GM18870 (cell line): ENCODE measurements at regions not wholly inside any gene's neighbourhood (a gene's known extent, or its start where the extent isn't known, plus 50 kb on each side); places are given as distances from the start of the nearest gene placed in this dataset.
"Not testable (repeated sequence)": the region's sequence is repeated elsewhere in the genome, so short reads cannot be mapped to it uniquely, and the experiment has no call there.

Source experiments
- ATAC-seq: cut with Tn5 transposase; IDR thresholded peaks from one replicate; pipeline ENCODE4 v1.9.1; 2021; ENCODE audit warnings: moderate library complexity; ENCODE audit not compliant: unreplicated experiment

GRCh38 chr7:115363916-115364315 lies 442.0 kb downstream of the MDFIC start:
- ATAC-seq = no peak

DNA sequence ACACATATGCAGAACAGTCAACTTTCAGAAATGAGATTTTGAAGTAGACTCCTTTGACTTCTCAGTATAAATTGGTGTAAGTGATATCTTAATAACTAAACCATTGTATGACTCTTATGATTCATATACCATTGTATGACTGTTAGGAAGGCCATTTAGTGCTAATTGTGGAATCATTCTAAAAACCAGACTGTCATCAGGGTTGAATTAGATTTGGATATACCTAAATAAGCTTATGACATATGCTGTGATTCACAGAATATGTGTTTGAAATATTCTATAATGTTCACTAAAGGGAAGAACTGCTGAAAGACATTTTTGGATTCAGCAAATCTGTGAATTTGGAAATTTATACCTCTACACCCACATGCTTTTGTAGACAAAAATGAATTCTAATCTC lies 438.1 kb downstream of the MDFIC start:
- ATAC-seq = no peak

DNA sequence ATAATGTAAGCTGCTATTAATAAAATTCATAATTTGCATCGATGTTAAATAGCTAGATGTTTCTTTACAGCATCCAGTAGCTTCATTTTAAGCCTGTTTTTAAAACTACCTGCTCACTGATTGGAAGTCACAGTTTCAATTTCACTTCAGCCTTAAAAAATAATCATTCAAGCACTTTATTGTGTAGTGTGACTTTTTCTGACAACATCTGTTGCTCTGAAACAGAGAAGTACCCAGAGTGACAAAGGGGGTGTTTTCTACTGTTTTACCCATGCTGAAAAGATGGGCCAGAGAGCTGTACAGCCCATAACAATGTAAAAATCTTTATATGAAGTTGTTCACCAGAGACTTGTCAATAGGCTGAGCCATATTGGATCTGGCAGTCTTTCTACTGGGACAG lies 437.2 kb downstream of the MDFIC start:
- ATAC-seq = no peak

GRCh38 chr7:115357703-115357999 lies 435.8 kb downstream of the MDFIC start:
- ATAC-seq = no peak

- ATAC-seq = no peak
Measured at GRCh38 chr7:115356999-115357702, 435.3 kb downstream of the MDFIC start.

GRCh38 chr7:115356139-115356746 lies 434.3 kb downstream of the MDFIC start:
- no peak for ATAC-seq

DNA sequence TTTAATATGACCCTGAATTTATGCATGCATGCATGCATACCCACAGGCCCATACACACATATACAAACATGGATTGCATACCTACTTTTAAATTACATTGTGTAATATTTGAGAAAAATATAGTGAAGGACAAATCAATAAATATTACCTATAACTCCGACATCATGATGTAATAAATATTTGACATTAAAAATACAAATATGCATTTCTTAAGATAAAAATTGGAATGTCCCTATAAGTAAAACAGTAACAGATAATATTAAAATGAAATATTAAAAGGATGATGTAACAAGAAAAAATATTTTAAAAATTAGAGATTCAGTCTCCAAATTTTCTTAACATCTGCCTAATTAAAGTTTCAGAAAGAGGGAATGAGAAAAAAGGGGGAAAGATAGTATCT lies 433.0 kb downstream of the MDFIC start:
- no peak for ATAC-seq

GRCh38 chr7:115352375-115352774 lies 430.5 kb downstream of the MDFIC start:
- ATAC-seq = no peak

GRCh38 chr7:115350764-115351163 lies 428.9 kb downstream of the MDFIC start:
- no peak for ATAC-seq

DNA sequence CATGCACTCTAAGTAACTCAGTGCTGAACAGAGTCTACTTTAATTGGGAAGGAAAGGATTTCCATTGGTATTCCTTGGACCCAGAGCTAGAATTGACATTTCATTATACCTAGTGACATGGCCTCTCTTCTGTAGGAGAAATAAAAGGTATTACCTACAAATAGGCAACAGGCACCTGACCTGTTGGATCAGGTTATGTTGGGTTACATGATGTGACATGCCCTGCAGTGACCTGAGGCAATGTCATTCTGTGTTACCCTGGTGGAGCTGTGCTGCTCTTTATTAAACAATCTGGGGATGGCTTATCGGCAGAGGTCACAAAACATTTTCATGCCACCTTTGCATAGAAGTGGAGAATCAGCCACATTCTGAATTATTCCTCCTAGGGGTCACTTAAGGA lies 427.7 kb downstream of the MDFIC start:
- ATAC-seq = no peak

GRCh38 chr7:115346685-115347084 lies 424.8 kb downstream of the MDFIC start:
- no peak for ATAC-seq

DNA sequence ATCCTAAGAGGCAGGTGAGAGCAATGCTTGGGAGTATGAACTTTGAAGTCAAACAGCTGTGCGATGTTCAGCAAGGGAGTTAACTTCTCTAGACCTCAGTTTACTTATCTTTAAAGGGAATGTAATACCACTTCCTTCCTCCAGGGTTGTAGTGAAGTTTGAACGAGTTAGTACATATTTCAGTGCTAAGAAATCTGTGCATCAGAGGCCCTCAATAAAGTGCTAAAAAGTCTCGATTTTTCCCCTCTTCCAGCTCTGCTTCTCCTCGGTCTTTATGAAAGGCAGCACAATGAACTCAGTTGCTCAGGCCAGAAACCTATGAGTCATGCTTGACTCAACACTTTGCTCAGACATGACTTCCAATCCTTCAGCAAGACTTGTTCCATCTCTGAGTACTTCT lies 418.9 kb downstream of the MDFIC start:
- peak; percentile 61 for ATAC-seq

- ATAC-seq = no peak
Measured at GRCh38 chr7:115338016-115338415, 416.1 kb downstream of the MDFIC start.

DNA sequence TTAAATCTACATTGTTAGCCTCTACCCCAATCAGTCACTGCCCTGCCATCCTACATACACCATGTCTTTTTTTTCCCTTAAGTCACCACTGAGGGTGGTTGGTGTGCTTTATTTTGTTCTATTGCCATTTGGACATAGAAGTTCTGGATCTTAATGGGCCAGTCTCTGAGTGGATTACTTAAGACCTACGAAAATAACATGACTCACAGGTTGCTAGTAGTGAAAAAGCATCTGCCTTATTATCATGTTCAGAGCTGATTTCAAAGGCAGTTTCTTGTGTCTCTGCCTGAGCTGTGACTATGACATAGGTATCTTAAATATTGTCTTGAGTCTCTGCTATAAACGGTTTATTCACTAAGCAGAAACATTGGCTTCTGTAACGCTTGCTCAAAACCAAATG lies 410.8 kb downstream of the MDFIC start:
- ATAC-seq = no peak

- ATAC-seq = no peak
Measured at GRCh38 chr7:115329006-115329405, 407.1 kb downstream of the MDFIC start.

DNA sequence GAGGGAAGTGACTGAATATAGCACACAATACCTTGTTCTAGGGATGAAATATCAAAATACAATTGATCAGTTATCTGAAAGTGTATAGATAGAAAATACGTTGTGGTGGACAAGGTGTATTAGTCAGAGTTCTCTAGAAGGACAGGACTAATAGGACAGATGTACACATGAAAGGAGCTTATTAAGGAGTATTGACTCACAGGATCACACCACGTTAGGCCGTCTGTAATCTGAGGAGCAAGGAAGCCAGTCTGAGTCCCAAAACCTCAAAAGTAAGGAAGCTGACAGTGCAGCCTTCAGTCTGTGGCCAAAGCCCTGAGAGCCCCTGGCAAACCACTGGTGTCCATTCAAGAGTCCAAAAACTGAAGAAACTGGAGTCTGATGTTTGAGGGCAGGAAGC lies 406.1 kb downstream of the MDFIC start:
- no peak for ATAC-seq

GRCh38 chr7:115327326-115327725 lies 405.4 kb downstream of the MDFIC start:
- no peak for ATAC-seq

- ATAC-seq = no peak
Measured at GRCh38 chr7:115319541-115319940, 397.6 kb downstream of the MDFIC start.

GRCh38 chr7:115310316-115310715 lies 388.4 kb downstream of the MDFIC start:
- ATAC-seq = not testable (repeated sequence)

DNA sequence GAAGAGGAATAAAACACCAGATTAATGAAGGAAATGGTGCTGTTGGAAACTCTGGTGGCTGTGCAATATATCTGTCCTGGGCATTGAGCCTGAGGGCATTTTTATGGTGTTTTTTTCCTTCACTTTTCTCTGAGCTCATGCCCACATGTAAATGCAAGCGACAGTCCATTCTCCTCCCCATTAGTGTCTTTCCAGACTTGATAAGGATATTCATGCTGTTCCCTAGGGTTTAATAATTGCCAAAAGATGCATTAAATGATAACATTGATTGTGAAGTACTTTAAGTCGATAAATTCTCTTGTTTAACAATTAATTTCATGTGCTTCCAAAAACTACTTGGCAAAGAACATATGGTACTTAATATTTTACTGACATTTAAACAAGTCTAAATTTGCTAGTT lies 384.7 kb downstream of the MDFIC start:
- no peak for ATAC-seq

GRCh38 chr7:115300231-115300870 lies 378.5 kb downstream of the MDFIC start:
- no peak for ATAC-seq

DNA sequence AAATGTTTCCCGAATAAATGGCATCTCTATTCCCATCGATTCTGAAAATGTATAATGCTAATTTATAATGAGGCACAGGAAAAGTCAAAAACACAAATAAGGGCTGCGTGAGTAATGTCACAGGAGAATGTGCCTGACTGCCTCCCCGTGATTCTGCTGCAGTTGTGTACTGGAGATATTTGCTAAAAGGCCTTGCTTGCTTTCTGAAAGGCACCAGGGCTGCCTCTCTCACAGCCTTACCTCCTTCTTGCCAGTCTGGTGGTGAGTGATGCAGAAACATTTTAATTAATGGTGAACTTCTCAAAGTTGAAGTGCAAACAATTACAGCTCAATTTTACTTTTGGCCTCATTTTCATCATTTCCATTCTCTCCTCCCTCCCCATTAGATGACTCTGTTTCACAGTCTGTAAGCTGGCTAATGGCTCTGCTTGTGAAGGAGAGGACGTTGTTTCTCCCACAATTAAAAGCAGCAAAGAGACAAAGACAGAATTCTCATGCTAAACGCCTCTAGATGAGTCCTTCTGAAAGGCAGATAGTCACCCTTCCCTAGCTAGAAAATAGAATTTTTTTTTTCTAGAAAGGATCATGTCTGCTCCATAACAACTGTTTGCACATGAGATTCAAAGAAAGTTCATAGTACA lies 377.6 kb downstream of the MDFIC start:
- ATAC-seq = no peak
